Vagina (tissue), 2 donors: ENCODE measurements at regions not wholly inside any gene's neighbourhood (a gene's known extent, or its start where the extent isn't known, plus 50 kb on each side); places are given as distances from the start of the nearest gene placed in this dataset.
"Not testable (repeated sequence)": the region's sequence is repeated elsewhere in the genome, so short reads cannot be mapped to it uniquely, and the experiment has no call there.

Experiments used
- POLR2A ChIP-seq, 2 donors: fragments of 450-650 bp; IDR thresholded peaks; one replicate each; pipeline ENCODE4 v1.6.1; 2017; ENCODE audit warnings: antibody characterized with exemption in 2 of 2, mild to moderate bottlenecking in 2 of 2, moderate library complexity in 2 of 2
- POLR2AphosphoS5 ChIP-seq, 2 donors: sonication (generic); formaldehyde crosslinking; IDR thresholded peaks; one replicate each; pipeline ENCODE4 v1.9.0; 2017; ENCODE audit warnings: antibody characterized with exemption in 2 of 2, mild to moderate bottlenecking in 2 of 2, low read depth in 1 of 2; ENCODE audit not compliant: insufficient read depth in 1 of 2
- TF ChIP-seq, protein P1 (sequence below), 3 experiments: fragments of 450-650 bp in 2 of 3; fragments of 200-600 bp in 1 of 3; sonication (generic) in 1 of 3; IDR thresholded peaks; one replicate each; pipeline ENCODE4 v1.5.1; 2017 to 2019; ENCODE audit warnings: antibody characterized with exemption in 3 of 3, mild to moderate bottlenecking in 2 of 3, moderate library complexity in 2 of 3

DNA sequence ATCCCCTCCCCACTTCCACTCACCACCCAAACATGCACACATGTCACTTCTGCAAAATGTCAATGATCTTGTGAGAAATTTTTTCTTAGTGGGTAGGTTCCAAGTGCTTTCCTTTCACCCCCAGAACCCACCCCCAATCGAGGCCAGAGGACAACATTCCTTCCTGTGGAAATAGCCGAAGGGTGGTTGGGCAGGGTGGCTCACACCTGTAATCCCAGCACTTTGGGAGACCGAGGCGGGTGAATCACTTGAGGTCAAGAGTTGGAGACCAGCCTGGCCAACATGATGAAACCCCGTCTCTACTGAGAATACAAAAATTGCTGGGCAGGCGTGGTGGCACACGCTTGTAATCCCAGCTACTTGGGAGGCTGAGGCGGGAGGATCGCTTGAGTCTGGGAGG, 208.7 kb downstream of the RAB11FIP4 start:
- TF ChIP-seq, protein P1, sequence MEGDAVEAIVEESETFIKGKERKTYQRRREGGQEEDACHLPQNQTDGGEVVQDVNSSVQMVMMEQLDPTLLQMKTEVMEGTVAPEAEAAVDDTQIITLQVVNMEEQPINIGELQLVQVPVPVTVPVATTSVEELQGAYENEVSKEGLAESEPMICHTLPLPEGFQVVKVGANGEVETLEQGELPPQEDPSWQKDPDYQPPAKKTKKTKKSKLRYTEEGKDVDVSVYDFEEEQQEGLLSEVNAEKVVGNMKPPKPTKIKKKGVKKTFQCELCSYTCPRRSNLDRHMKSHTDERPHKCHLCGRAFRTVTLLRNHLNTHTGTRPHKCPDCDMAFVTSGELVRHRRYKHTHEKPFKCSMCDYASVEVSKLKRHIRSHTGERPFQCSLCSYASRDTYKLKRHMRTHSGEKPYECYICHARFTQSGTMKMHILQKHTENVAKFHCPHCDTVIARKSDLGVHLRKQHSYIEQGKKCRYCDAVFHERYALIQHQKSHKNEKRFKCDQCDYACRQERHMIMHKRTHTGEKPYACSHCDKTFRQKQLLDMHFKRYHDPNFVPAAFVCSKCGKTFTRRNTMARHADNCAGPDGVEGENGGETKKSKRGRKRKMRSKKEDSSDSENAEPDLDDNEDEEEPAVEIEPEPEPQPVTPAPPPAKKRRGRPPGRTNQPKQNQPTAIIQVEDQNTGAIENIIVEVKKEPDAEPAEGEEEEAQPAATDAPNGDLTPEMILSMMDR (IDR thresholded peaks at IDR 0.05): not testable (repeated sequence)
- TF ChIP-seq POLR2AphosphoS5 (IDR thresholded peaks at IDR 0.05; ENCODE audit: insufficient read depth in 1 of 2, low read depth in 1 of 2); POLR2A (IDR thresholded peaks at IDR 0.05): not testable (repeated sequence)
